ENCODE measurements at regions not wholly inside any gene's neighbourhood (a gene's known extent, or its start where the extent isn't known, plus 50 kb on each side); places are given as distances from the start of the nearest gene placed in this dataset.

- TF ChIP-seq, protein P1, sequence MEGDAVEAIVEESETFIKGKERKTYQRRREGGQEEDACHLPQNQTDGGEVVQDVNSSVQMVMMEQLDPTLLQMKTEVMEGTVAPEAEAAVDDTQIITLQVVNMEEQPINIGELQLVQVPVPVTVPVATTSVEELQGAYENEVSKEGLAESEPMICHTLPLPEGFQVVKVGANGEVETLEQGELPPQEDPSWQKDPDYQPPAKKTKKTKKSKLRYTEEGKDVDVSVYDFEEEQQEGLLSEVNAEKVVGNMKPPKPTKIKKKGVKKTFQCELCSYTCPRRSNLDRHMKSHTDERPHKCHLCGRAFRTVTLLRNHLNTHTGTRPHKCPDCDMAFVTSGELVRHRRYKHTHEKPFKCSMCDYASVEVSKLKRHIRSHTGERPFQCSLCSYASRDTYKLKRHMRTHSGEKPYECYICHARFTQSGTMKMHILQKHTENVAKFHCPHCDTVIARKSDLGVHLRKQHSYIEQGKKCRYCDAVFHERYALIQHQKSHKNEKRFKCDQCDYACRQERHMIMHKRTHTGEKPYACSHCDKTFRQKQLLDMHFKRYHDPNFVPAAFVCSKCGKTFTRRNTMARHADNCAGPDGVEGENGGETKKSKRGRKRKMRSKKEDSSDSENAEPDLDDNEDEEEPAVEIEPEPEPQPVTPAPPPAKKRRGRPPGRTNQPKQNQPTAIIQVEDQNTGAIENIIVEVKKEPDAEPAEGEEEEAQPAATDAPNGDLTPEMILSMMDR (IDR thresholded peaks at IDR 0.05; ENCODE audit: insufficient read depth, low read length, poor library complexity, severe bottlenecking) = no peak
- no peak for TF ChIP-seq EZH2phosphoT487 (conservative IDR thresholded peaks at IDR 0.05; ENCODE audit: low read length)
These were observed 151.6 kb upstream of the UBE2E3 start for GRCh38 chr2:180828756-180829155.

All from SU-DHL-6 (cell line).